Spleen (tissue), 11 donors: ENCODE measurements at regions not wholly inside any gene's neighbourhood (a gene's known extent, or its start where the extent isn't known, plus 50 kb on each side); places are given as distances from the start of the nearest gene placed in this dataset.

Experiments used
- DNase-seq: peaks from one replicate; pipeline ENCODE4 v3.0.0-alpha.2; 2020
- H3K27ac ChIP-seq, 8 donors: fragments of 200-600 bp; sonication (generic) in 7 of 8; 1 replicate in 4 of 8; 2 replicates in 4 of 8; pipeline versions ENCODE4 v1.5.0 to v1.8.0; 2016 to 2021; ENCODE audit warnings: inconsistent platforms in 4 of 8, mild to moderate bottlenecking in 4 of 8, moderate library complexity in 1 of 8
- H3K27me3 ChIP-seq, 7 donors: fragments of 200-600 bp; sonication (generic) in 6 of 7; replicated peaks in 1 of 7; 1 replicate in 4 of 7; 2 replicates in 3 of 7; pipeline versions ENCODE4 v1.5.0 to v1.8.0; 2016 to 2021; ENCODE audit warnings: inconsistent platforms in 3 of 7, mild to moderate bottlenecking in 1 of 7
- H3K36me3 ChIP-seq, 6 donors: fragments of 200-600 bp; sonication (generic) in 5 of 6; 1 replicate in 4 of 6; 2 replicates in 2 of 6; pipeline versions ENCODE4 v1.5.0 to v1.8.0; 2016 to 2021; ENCODE audit warnings: inconsistent platforms in 2 of 6
- H3K4me1 ChIP-seq, 6 donors: fragments of 200-600 bp; sonication (generic) in 5 of 6; 1 replicate in 3 of 6; 2 replicates in 3 of 6; pipeline versions ENCODE4 v1.5.0 to v1.8.0; 2016 to 2021; ENCODE audit warnings: inconsistent platforms in 3 of 6
- H3K4me3 ChIP-seq, 8 donors: fragments of 200-600 bp; sonication (generic) in 7 of 8; 1 replicate in 4 of 8; 2 replicates in 4 of 8; pipeline versions ENCODE4 v1.5.0 to v1.8.0; 2016 to 2021; ENCODE audit warnings: inconsistent platforms in 4 of 8, mild to moderate bottlenecking in 4 of 8, moderate library complexity in 2 of 8
- H3K9me3 ChIP-seq, 8 donors: fragments of 200-600 bp; sonication (generic) in 7 of 8; 1 replicate in 4 of 8; 2 replicates in 4 of 8; pipeline versions ENCODE4 v1.5.0 to v1.8.0; 2016 to 2021; ENCODE audit warnings: inconsistent platforms in 4 of 8
- CTCF ChIP-seq, 11 experiments: fragments of 200-600 bp in 7 of 11; fragments of 450-650 bp in 4 of 11; sonication (generic) in 4 of 11; IDR thresholded peaks in 8 of 11; conservative IDR thresholded peaks in 3 of 11; 1 replicate in 7 of 11; 2 replicates in 4 of 11; pipeline versions ENCODE4 v1.4.0 to v1.8.0; 2016 to 2021; ENCODE audit warnings: antibody characterized with exemption in 11 of 11, inconsistent platforms in 4 of 11, mild to moderate bottlenecking in 1 of 11
- POLR2A ChIP-seq, 3 donors: fragments of 450-650 bp; IDR thresholded peaks; one replicate each; pipeline ENCODE4 v1.5.1; 2017; ENCODE audit warnings: antibody characterized with exemption in 3 of 3, mild to moderate bottlenecking in 1 of 3
- POLR2AphosphoS5 ChIP-seq, 3 donors: sonication (generic); formaldehyde crosslinking; IDR thresholded peaks; one replicate each; pipeline ENCODE4 v1.5.1; 2017; ENCODE audit warnings: antibody characterized with exemption in 3 of 3
- WGBS, 5 donors: extraction: QIAGEN DNeasy Blood & Tissue Kit in 3 of 5; methylation state at CpG; one replicate each; pipeline versions ENCODE4 v1.1.5 to v1.1.7; 2013 to 2018; 5-methylcytosine and 5-hydroxymethylcytosine counted together
- intact Hi-C: fragments of 100-400 bp; cut with DNase I; formaldehyde crosslinking; loops from one replicate; pipeline ENCODE4 v1.15.0; 2023; ENCODE audit warnings: low total_unique reads
- donor health status: healthy with polysubstance abuse.
- donor health status: DM: no; HTN: no; CAD: no; lungs with moderate emphysema.
- donor health status: DM: no; HTN: no; CAD: no.
- donor health status: Bipolar disorder and iron deficiency.
- donor health status: healthy.
- donor health status: DM: no; HTN: no; CAD: no.
- donor health status: DM: yes; HTN: yes; CAD: no.

DNA sequence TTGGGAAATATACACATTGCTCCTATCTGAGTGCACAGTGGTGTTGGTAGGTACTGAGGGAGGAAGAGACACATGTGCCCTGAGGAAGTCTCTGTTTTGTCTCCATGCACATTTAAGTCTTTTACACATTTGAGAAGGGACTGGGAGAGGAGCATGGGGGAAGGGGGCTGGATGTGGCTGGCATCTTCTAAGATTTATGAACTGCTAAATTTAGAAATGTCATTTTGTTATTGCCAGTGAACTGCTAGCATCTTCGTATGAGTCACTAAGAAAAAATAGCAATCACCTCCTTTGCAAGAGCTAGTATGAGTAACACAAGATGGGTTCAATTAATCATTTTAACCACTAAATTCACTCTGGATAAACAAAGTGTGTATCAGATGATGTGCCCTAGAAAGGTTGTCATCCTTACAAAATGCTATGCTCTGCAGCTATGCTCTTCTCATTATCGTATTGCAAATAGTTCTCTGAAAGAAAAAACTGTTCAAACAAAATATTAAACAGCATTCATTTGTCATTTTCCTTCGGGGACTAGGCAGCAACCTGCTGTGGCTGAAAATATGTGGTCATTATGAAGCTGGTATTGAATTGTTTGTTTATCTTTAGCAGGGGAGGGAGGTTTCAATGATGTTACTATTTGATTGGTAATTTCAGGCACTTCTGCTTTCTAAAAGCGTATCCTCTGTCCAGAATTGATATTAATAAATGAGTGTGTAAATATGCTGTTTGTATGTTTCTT lies 236.5 kb downstream of the DMRTA1 start:
- no peak for DNase-seq
- intact Hi-C loops: no loop called here

GRCh38 chr9:22683700-22684075 lies 237.1 kb downstream of the DMRTA1 start:
- 26 to 38% (median 35%) methylated on average over 2 of the region's 2 CpGs for WGBS, 5 donors
- no peak overlapping the region for H3K4me3 ChIP-seq
- no peak for DNase-seq
- H3K9me3 ChIP-seq: peaks cover 0 to 20% (median 0%) of the 10 kb centered on the region in 8 donors
- H3K36me3 ChIP-seq: no peaks in the 10 kb centered on the region
- TF ChIP-seq CTCF (IDR thresholded peaks at IDR 0.05 in 8 of 11, conservative IDR thresholded peaks at IDR 0.05 in 3 of 11) (no peak), POLR2A (IDR thresholded peaks at IDR 0.05) (no peak), POLR2AphosphoS5 (IDR thresholded peaks at IDR 0.05) (no peak)
- no peaks in the 10 kb centered on the region for H3K4me1 ChIP-seq
- no peak overlapping the region for H3K27ac ChIP-seq
- no peaks in the 10 kb centered on the region for H3K27me3 ChIP-seq
- intact Hi-C loops: no loop called here

More for the DNA sequence above, 236.5 kb downstream of the DMRTA1 start:
- H3K4me3 ChIP-seq: no peak overlapping the region
- no peaks in the 10 kb centered on the region for H3K36me3 ChIP-seq
- no peak overlapping the region for H3K27ac ChIP-seq
- no peaks in the 10 kb centered on the region for H3K4me1 ChIP-seq
- 35 to 50% (median 41%) methylated on average over 4 of the region's 4 CpGs for WGBS, 5 donors
- TF ChIP-seq POLR2A (IDR thresholded peaks at IDR 0.05): no peak
- no peak for TF ChIP-seq CTCF (IDR thresholded peaks at IDR 0.05 in 8 of 11, conservative IDR thresholded peaks at IDR 0.05 in 3 of 11)
- no peak for TF ChIP-seq POLR2AphosphoS5 (IDR thresholded peaks at IDR 0.05)
- peaks cover 0 to 15% (median 0%) of the 10 kb centered on the region in 8 donors for H3K9me3 ChIP-seq
- no peaks in the 10 kb centered on the region for H3K27me3 ChIP-seq

DNA sequence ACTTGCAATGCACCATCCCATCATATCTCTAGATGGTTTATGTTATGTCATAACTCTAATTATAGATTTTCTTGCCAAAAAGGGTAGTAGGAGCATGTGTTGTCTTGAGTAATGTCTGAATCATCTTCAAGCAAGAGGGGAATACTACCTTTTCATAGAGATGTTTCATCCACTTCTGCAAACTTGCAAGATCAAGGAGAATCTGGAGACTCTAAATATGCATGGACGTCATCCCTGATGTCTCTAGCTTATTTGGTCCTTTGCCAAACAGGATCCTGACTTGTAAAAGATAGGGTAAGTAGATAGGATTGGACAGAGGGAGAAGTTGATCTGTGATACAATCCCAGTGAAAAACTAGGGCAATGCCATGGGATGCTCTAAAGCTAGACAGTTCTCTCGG lies 246.5 kb downstream of the DMRTA1 start:
- Histone ChIP-seq H3K4me1 (no peaks in the 10 kb centered on the region), H3K27ac (no peak overlapping the region), H3K9me3 (peaks cover 0 to 10% (median 0%) of the 10 kb centered on the region in 8 donors), H3K27me3 (no peaks in the 10 kb centered on the region), H3K36me3 (no peaks in the 10 kb centered on the region), H3K4me3 (no peak overlapping the region)
- 75 to 89% (median 81%) methylated on average over 2 of the region's 2 CpGs for WGBS, 5 donors
- intact Hi-C loops: loop anchor here (10.0 kb wide), 1 partner anchor 58 kb away; no protein-coding TSS in a partner anchor
- TF ChIP-seq POLR2AphosphoS5 (IDR thresholded peaks at IDR 0.05) (no peak), POLR2A (IDR thresholded peaks at IDR 0.05) (no peak), CTCF (IDR thresholded peaks at IDR 0.05 in 8 of 11, conservative IDR thresholded peaks at IDR 0.05 in 3 of 11) (no peak)
- DNase-seq: no peak

DNA sequence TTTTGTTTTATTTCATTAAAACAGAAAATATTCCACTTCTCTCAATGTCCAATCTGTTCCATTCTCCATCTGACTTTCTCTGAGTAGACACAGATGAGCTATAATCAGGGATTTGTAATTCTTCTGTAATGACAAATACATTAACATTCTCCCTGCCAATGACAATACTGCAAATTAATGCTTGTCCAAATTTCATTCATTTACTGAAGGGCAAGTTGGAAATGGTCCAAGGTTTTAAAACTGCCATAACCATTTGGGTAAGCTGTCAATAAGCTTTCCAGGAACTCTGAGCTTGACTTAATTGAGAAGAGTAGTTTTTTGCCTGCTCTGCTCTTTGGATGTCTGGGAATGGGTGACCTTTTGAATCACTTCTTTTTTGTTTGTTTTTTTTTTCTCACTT lies 253.5 kb downstream of the DMRTA1 start:
- TF ChIP-seq CTCF (IDR thresholded peaks at IDR 0.05 in 8 of 11, conservative IDR thresholded peaks at IDR 0.05 in 3 of 11): no peak
- TF ChIP-seq POLR2A (IDR thresholded peaks at IDR 0.05): no peak
- TF ChIP-seq POLR2AphosphoS5 (IDR thresholded peaks at IDR 0.05): no peak
- H3K4me3 ChIP-seq: no peak overlapping the region
- peaks cover 0 to 16% (median 1%) of the 10 kb centered on the region in 8 donors for H3K9me3 ChIP-seq
- no peaks in the 10 kb centered on the region for H3K27me3 ChIP-seq
- no peak for DNase-seq
- intact Hi-C loops: no loop called here
- H3K36me3 ChIP-seq: no peaks in the 10 kb centered on the region
- no peak overlapping the region for H3K27ac ChIP-seq
- H3K4me1 ChIP-seq: no peaks in the 10 kb centered on the region
